H1 (cell line): ENCODE measurements at regions not wholly inside any gene's neighbourhood (a gene's known extent, or its start where the extent isn't known, plus 50 kb on each side); places are given as distances from the start of the nearest gene placed in this dataset.

ENCODE experiments used
- CTCF ChIA-PET: fragments of 300-600 bp; sonication (Branson Sonifier 250); formaldehyde crosslinking; loops from one replicate; lab custom pipeline; 2021; ENCODE audit not compliant: partially characterized antibody; lab: Charles Lee
- POLR2A ChIA-PET: fragments of 300-600 bp; sonication (Branson Sonifier 250); formaldehyde crosslinking; loops from one replicate; lab custom pipeline; 2021; ENCODE audit warnings: inconsistent platforms; ENCODE audit not compliant: partially characterized antibody; lab: Charles Lee
- DNase-seq, 2 experiments: peaks; one replicate each; pipeline versions ENCODE4 v3.0.0 to v3.0.0-alpha.2; 2010 to 2022; ENCODE audit warnings: low spot score in 2 of 2, low read depth in 1 of 2, mixed read lengths in 1 of 2
- FAIRE-seq: peaks from 2 replicates; lab custom pipeline; 2011; peaks lifted over from hg19 to GRCh38; lab: Jason Lieb, UNC
- H2AFZ ChIP-seq: 2 replicates; pipeline ENCODE4 v1.8.1; 2012; ENCODE audit warnings: low read length, inconsistent platforms
- H2AK5ac ChIP-seq: 2 replicates; pipeline ENCODE4 v1.6.1; 2013; ENCODE audit warnings: low read depth, low read length
- H2BK120ac ChIP-seq: replicated peaks from 2 replicates; pipeline ENCODE3; 2013; ENCODE audit warnings: low read depth, low read length, inconsistent platforms
- H2BK12ac ChIP-seq: 2 replicates; pipeline ENCODE4 v1.6.1; 2013; ENCODE audit warnings: low read depth, low read length
- H2BK15ac ChIP-seq: 2 replicates; pipeline ENCODE4 v1.6.1; 2013; ENCODE audit warnings: low read length
- H2BK20ac ChIP-seq: 2 replicates; pipeline ENCODE4 v1.6.1; 2013; ENCODE audit warnings: low read length
- H2BK5ac ChIP-seq: 2 replicates; pipeline ENCODE4 v1.6.1; 2013; ENCODE audit warnings: low read depth, low read length
- H3K14ac ChIP-seq: 2 replicates; pipeline ENCODE4 v1.6.1; 2013; ENCODE audit warnings: inconsistent platforms; ENCODE audit not compliant: insufficient read length
- H3K18ac ChIP-seq: 2 replicates; pipeline ENCODE4 v1.6.1; 2013; ENCODE audit warnings: low read length; ENCODE audit errors: extremely low read depth
- H3K23ac ChIP-seq: 2 replicates; pipeline ENCODE4 v1.6.1; 2013; ENCODE audit warnings: inconsistent platforms; ENCODE audit not compliant: insufficient read length
- H3K23me2 ChIP-seq: 2 replicates; pipeline ENCODE4 v1.6.1; 2013; ENCODE audit warnings: low read depth, low read length
- H3K27ac ChIP-seq: 2 replicates; pipeline ENCODE4 v1.6.1; 2011; ENCODE audit warnings: low read depth, low read length, inconsistent platforms
- H3K27me3 ChIP-seq, 4 experiments: replicated peaks in 1 of 4; 1 replicate in 1 of 4; 2 replicates in 3 of 4; pipeline versions ENCODE4 v1.6.1 to v1.8.1; 2011 to 2013; ENCODE audit warnings: low read length in 3 of 4, mild to moderate bottlenecking in 3 of 4, inconsistent platforms in 2 of 4, mixed read lengths in 2 of 4, moderate library complexity in 1 of 4; ENCODE audit not compliant: control insufficient read depth in 3 of 4, insufficient read depth in 3 of 4; ENCODE audit errors: extremely low read depth in 1 of 4
- H3K36me3 ChIP-seq, 4 experiments: 2 replicates each; pipeline versions ENCODE4 v1.6.1 to v1.8.1; 2011 to 2013; ENCODE audit warnings: mild to moderate bottlenecking in 4 of 4, low read length in 3 of 4, moderate library complexity in 2 of 4, control low read depth in 1 of 4, inconsistent platforms in 1 of 4; ENCODE audit not compliant: insufficient read depth in 4 of 4, control insufficient read depth in 2 of 4
- H3K4ac ChIP-seq: replicated peaks from 2 replicates; pipeline ENCODE3; 2013; ENCODE audit warnings: low read length, low read depth, mixed read lengths, inconsistent platforms; ENCODE audit not compliant: insufficient read length
- H3K4me1 ChIP-seq, 4 experiments: replicated peaks in 1 of 4; 1 replicate in 1 of 4; 2 replicates in 3 of 4; pipeline versions ENCODE4 v1.6.1 to v1.8.1; 2011 to 2013; ENCODE audit warnings: low read length in 3 of 4, inconsistent platforms in 2 of 4, mixed read lengths in 1 of 4; ENCODE audit not compliant: insufficient read depth in 4 of 4, control insufficient read depth in 3 of 4
- H3K4me2 ChIP-seq, 2 experiments: 2 replicates each; pipeline versions ENCODE4 v1.6.1 to v1.8.1; 2011 to 2013; ENCODE audit warnings: low read depth in 2 of 2, low read length in 2 of 2, control low read depth in 1 of 2, inconsistent platforms in 1 of 2, mild to moderate bottlenecking in 1 of 2; ENCODE audit not compliant: insufficient read depth in 1 of 2
- H3K4me3 ChIP-seq, 4 experiments: fragments of 200-600, 300-600 bp in 1 of 4; sonication (generic), shearing (Covaris generic), sonication (Bioruptor Twin) in 1 of 4; 2 replicates each; pipeline versions ENCODE4 v1.5.1 to v1.8.1; 2011 to 2016; ENCODE audit warnings: low read length in 4 of 4, low read depth in 3 of 4, control low read depth in 2 of 4, inconsistent platforms in 2 of 4, mild to moderate bottlenecking in 2 of 4, mixed read lengths in 1 of 4, moderate library complexity in 1 of 4; ENCODE audit not compliant: insufficient read depth in 2 of 4; ENCODE audit errors: extremely low read depth in 1 of 4
- H3K56ac ChIP-seq: replicated peaks from 2 replicates; pipeline ENCODE3; 2013; ENCODE audit warnings: low read depth, mild to moderate bottlenecking, mixed read lengths, low read length, inconsistent platforms; ENCODE audit not compliant: insufficient read length
- H3K79me1 ChIP-seq: 2 replicates; pipeline ENCODE4 v1.6.1; 2013; ENCODE audit warnings: low read depth, low read length, control low read depth
- H3K79me2 ChIP-seq, 2 experiments: 2 replicates each; pipeline versions ENCODE4 v1.6.1 to v1.8.1; 2012 to 2013; ENCODE audit warnings: low read length in 2 of 2, mild to moderate bottlenecking in 2 of 2, inconsistent platforms in 1 of 2; ENCODE audit not compliant: insufficient read depth in 2 of 2, control insufficient read depth in 1 of 2
- H3K9ac ChIP-seq, 4 experiments: replicated peaks in 1 of 4; 1 replicate in 1 of 4; 2 replicates in 3 of 4; pipeline versions ENCODE4 v1.6.1 to v1.8.1; 2011 to 2013; ENCODE audit warnings: low read depth in 3 of 4, low read length in 3 of 4, control low read depth in 2 of 4, mild to moderate bottlenecking in 2 of 4, moderate library complexity in 2 of 4, inconsistent platforms in 1 of 4; ENCODE audit errors: extremely low read depth in 1 of 4
- H3K9me3 ChIP-seq, 2 experiments: 2 replicates each; pipeline versions ENCODE4 v1.6.1 to v1.8.1; 2012 to 2013; ENCODE audit warnings: mild to moderate bottlenecking in 2 of 2, moderate library complexity in 2 of 2, control low read depth in 1 of 2, inconsistent platforms in 1 of 2, low read depth in 1 of 2, low read length in 1 of 2, mixed read lengths in 1 of 2; ENCODE audit not compliant: insufficient read depth in 2 of 2
- H4K20me1 ChIP-seq, 2 experiments: replicated peaks in 1 of 2; 2 replicates each; pipeline versions ENCODE3 to v1.8.1; 2011 to 2013; ENCODE audit warnings: inconsistent platforms in 2 of 2, low read length in 2 of 2, mild to moderate bottlenecking in 1 of 2; ENCODE audit not compliant: insufficient read depth in 2 of 2, control insufficient read depth in 1 of 2
- H4K5ac ChIP-seq: 2 replicates; pipeline ENCODE4 v1.6.1; 2013; ENCODE audit warnings: low read length, low read depth, mixed read lengths, inconsistent platforms; ENCODE audit not compliant: insufficient read length
- H4K8ac ChIP-seq: 2 replicates; pipeline ENCODE4 v1.8.0; 2013; ENCODE audit warnings: mild to moderate bottlenecking, moderate library complexity, low read length, inconsistent platforms; ENCODE audit not compliant: insufficient read depth; ENCODE audit errors: extremely low read depth
- H4K91ac ChIP-seq: replicated peaks from 2 replicates; pipeline ENCODE3; 2013; ENCODE audit warnings: low read length, mixed read lengths, inconsistent platforms; ENCODE audit not compliant: insufficient read length
- ASH2L ChIP-seq: fragments of 200-600, 300-600 bp; sonication (generic); IDR thresholded peaks from one replicate; pipeline ENCODE4 v1.7.1; 2017; ENCODE audit warnings: low read length
- CHD2 ChIP-seq: IDR thresholded peaks from 2 replicates; pipeline ENCODE4 v1.6.1; 2012; ENCODE audit warnings: low read length, improper control_type of control experiment
- CREB1 ChIP-seq: IDR thresholded peaks from 2 replicates; pipeline ENCODE4 v1.6.1; 2012; ENCODE audit warnings: inconsistent platforms
- CTBP2 ChIP-seq: IDR thresholded peaks from 2 replicates; pipeline ENCODE4 v1.7.0; 2011; ENCODE audit warnings: borderline replicate concordance, mild to moderate bottlenecking, moderate library complexity, mixed read lengths, low read length; ENCODE audit not compliant: insufficient read depth, insufficient read length
- EZH2 ChIP-seq: fragments of 200-600 bp; sonication (generic); IDR thresholded peaks from 2 replicates; pipeline ENCODE4 v1.7.1; 2012; ENCODE audit warnings: low read depth, mild to moderate bottlenecking, moderate library complexity, low read length, inconsistent platforms; ENCODE audit not compliant: severe bottlenecking
- GTF2F1 ChIP-seq: IDR thresholded peaks from 2 replicates; pipeline ENCODE4 v1.6.1; 2012; ENCODE audit warnings: low read depth, low read length, improper control_type of control experiment, borderline replicate concordance
- HDAC2 ChIP-seq, 2 experiments: fragments of 300-600 bp in 1 of 2; sonication (generic) in 1 of 2; IDR thresholded peaks; 2 replicates each; pipeline ENCODE4 v1.6.1; 2011 to 2012; ENCODE audit warnings: low read depth in 2 of 2, low read length in 2 of 2, mild to moderate bottlenecking in 2 of 2, moderate library complexity in 2 of 2, borderline replicate concordance in 1 of 2, inconsistent platforms in 1 of 2
- KDM4A ChIP-seq: IDR thresholded peaks from one replicate; pipeline ENCODE4 v1.7.1; 2012; ENCODE audit warnings: low read depth, mild to moderate bottlenecking, moderate library complexity, low read length, inconsistent platforms; ENCODE audit not compliant: severe bottlenecking
- YY1 ChIP-seq: IDR thresholded peaks from 2 replicates; pipeline ENCODE4 v1.6.1; 2011; ENCODE audit warnings: low read depth, mild to moderate bottlenecking, low read length
- WGBS, 2 experiments: shearing (Covaris generic) in 1 of 2; methylation state at CpG; one replicate each; pipeline versions ENCODE4 v1.1.6 to v1.1.7; 2013 to 2015; ENCODE audit warnings: low lambda C conversion rate in 2 of 2, mixed read lengths in 2 of 2, inconsistent platforms in 1 of 2, low coverage in 1 of 2, missing lambda C conversion rate in 1 of 2; ENCODE audit not compliant: insufficient replicate concordance in 2 of 2, insufficient coverage in 1 of 2, insufficient read length in 1 of 2; ENCODE audit errors: extremely low coverage in 1 of 2, missing lambda C conversion rate in 1 of 2; 5-methylcytosine and 5-hydroxymethylcytosine counted together
- TF ChIP-seq, protein P1 (sequence below): IDR thresholded peaks from 2 replicates; pipeline ENCODE4 v1.6.1; 2011; ENCODE audit warnings: low read length, improper control_type of control experiment
- TF ChIP-seq, protein P2 (sequence below): IDR thresholded peaks from 2 replicates; pipeline ENCODE4 v1.6.1; 2012; ENCODE audit warnings: low read length, inconsistent platforms

DNA sequence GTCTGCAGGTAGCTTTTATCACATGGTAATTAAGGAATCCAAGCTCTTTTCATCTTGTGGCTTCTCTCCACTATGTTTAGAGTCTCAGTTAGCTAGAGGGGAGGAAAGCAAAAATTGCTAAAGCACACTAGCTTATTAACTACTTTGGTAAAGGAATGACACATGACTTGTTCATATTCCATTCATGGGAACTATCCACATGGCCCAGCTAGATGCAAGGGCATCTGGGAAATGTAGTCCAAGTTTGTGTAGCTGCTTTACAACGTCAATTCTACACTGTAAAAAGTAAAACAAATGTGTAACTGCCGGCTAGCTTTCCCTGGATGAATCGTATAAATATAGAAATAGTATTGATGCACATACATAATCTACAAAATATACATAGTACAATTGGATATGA lies 244.5 kb upstream of the LRFN5 start:
- H3K4me3 ChIP-seq, result no peak overlapping the region
- no peak overlapping the region for H4K91ac ChIP-seq
- H3K4me2 ChIP-seq, result no peak overlapping the region
- no peaks in the 10 kb centered on the region for H4K20me1 ChIP-seq
- H3K36me3 ChIP-seq, result no peaks in the 10 kb centered on the region
- DNase-seq, result no peak
- no peak overlapping the region for H3K18ac ChIP-seq
- no peaks in the 10 kb centered on the region for H3K79me2 ChIP-seq
- H2AFZ ChIP-seq, result peak overlapping the region; percentile 87; the same call in 1 of the 2 replicates
- no peaks in the 10 kb centered on the region for H3K27me3 ChIP-seq
- H3K27ac ChIP-seq, result no peak overlapping the region
- WGBS, 2 experiments, result 77% methylated on average over 3 of the region's 3 CpGs; no CpG with 5 or more reads in 1 of the 2 experiments
- H4K5ac ChIP-seq, result no peak overlapping the region
- H3K23ac ChIP-seq, result no peak overlapping the region
- CTCF ChIA-PET, result interaction anchor here (0.7 to 0.8 kb wide), 2 partner anchors 238 to 299 kb away, joined by 3 read pairs; no protein-coding TSS in a partner anchor
- no peaks in the 10 kb centered on the region for H3K4me1 ChIP-seq
- no peak overlapping the region for H2AK5ac ChIP-seq
- no peak overlapping the region for H3K9ac ChIP-seq
- H2BK15ac ChIP-seq, result no peak overlapping the region
- H3K79me1 ChIP-seq, result no peaks in the 10 kb centered on the region
- H3K4ac ChIP-seq, result no peak overlapping the region
- H3K9me3 ChIP-seq, result no peaks in the 10 kb centered on the region
- no peak overlapping the region for H3K14ac ChIP-seq
- H2BK120ac ChIP-seq, result no peak overlapping the region
- no peak overlapping the region for H3K56ac ChIP-seq
- no peak overlapping the region for H2BK12ac ChIP-seq
- no peak overlapping the region for H2BK20ac ChIP-seq
- no peaks in the 10 kb centered on the region for H3K23me2 ChIP-seq
- POLR2A ChIA-PET, result no interaction called here
- peak; percentile 57 for FAIRE-seq
- H4K8ac ChIP-seq, result no peak overlapping the region
- no peak overlapping the region for H2BK5ac ChIP-seq
- TF ChIP-seq HDAC2 (IDR thresholded peaks at IDR 0.05; ENCODE audit: borderline replicate concordance in 1 of 2, low read depth in 2 of 2, low read length in 2 of 2), result no peak
- TF ChIP-seq YY1, result no peak
- no peak for TF ChIP-seq ASH2L
- no peak for TF ChIP-seq CTBP2
- TF ChIP-seq, protein P1, sequence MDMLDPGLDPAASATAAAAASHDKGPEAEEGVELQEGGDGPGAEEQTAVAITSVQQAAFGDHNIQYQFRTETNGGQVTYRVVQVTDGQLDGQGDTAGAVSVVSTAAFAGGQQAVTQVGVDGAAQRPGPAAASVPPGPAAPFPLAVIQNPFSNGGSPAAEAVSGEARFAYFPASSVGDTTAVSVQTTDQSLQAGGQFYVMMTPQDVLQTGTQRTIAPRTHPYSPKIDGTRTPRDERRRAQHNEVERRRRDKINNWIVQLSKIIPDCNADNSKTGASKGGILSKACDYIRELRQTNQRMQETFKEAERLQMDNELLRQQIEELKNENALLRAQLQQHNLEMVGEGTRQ, result peak; percentile 70
- no peak for TF ChIP-seq KDM4A
- TF ChIP-seq EZH2, result no peak
- no peak for TF ChIP-seq GTF2F1
- TF ChIP-seq, protein P2, sequence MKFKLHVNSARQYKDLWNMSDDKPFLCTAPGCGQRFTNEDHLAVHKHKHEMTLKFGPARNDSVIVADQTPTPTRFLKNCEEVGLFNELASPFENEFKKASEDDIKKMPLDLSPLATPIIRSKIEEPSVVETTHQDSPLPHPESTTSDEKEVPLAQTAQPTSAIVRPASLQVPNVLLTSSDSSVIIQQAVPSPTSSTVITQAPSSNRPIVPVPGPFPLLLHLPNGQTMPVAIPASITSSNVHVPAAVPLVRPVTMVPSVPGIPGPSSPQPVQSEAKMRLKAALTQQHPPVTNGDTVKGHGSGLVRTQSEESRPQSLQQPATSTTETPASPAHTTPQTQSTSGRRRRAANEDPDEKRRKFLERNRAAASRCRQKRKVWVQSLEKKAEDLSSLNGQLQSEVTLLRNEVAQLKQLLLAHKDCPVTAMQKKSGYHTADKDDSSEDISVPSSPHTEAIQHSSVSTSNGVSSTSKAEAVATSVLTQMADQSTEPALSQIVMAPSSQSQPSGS, result no peak
- TF ChIP-seq CREB1, result no peak
- no peak for TF ChIP-seq CHD2
